Ishikawa (cell line): ENCODE measurements at regions not wholly inside any gene's neighbourhood (a gene's known extent, or its start where the extent isn't known, plus 50 kb on each side); places are given as distances from the start of the nearest gene placed in this dataset.

Experiments used
- CEBPB ChIP-seq: IDR thresholded peaks from 2 replicates; pipeline ENCODE4 v1.6.1; 2012
- CREB1 ChIP-seq: IDR thresholded peaks from 2 replicates; pipeline ENCODE4 v1.6.1; 2012; ENCODE audit warnings: low read depth
- EGR1 ChIP-seq: IDR thresholded peaks from 2 replicates; pipeline ENCODE4 v1.6.1; 2012
- EP300 ChIP-seq: IDR thresholded peaks from 2 replicates; pipeline ENCODE4 v1.6.1; 2012; ENCODE audit warnings: borderline replicate concordance
- FOXM1 ChIP-seq: IDR thresholded peaks from 2 replicates; pipeline ENCODE4 v1.6.1; 2012; ENCODE audit warnings: low read depth, borderline replicate concordance
- MAX ChIP-seq: IDR thresholded peaks from 2 replicates; pipeline ENCODE4 v1.6.1; 2012
- NFIC ChIP-seq: IDR thresholded peaks from 2 replicates; pipeline ENCODE4 v1.6.1; 2012
- RAD21 ChIP-seq: IDR thresholded peaks from 2 replicates; pipeline ENCODE4 v1.6.1; 2012; ENCODE audit warnings: low read depth
- TAF1 ChIP-seq: IDR thresholded peaks from 2 replicates; pipeline ENCODE4 v1.6.1; 2012; ENCODE audit warnings: low read depth, mild to moderate bottlenecking
- TCF12 ChIP-seq: IDR thresholded peaks from 2 replicates; pipeline ENCODE4 v1.6.1; 2012; ENCODE audit warnings: low read depth
- TEAD4 ChIP-seq: IDR thresholded peaks from 2 replicates; pipeline ENCODE4 v1.6.1; 2012
- USF1 ChIP-seq: IDR thresholded peaks from 2 replicates; pipeline ENCODE4 v1.6.1; 2012
- YY1 ChIP-seq: IDR thresholded peaks from 2 replicates; pipeline ENCODE4 v1.6.1; 2012; ENCODE audit warnings: low read depth
- ZBTB7A ChIP-seq: IDR thresholded peaks from 2 replicates; pipeline ENCODE4 v1.6.1; 2012; ENCODE audit warnings: low read depth
- TF ChIP-seq, protein P1 (sequence below): IDR thresholded peaks from 2 replicates; pipeline ENCODE4 v1.6.1; 2012; ENCODE audit warnings: low read depth, mild to moderate bottlenecking

- TF ChIP-seq RAD21 = no peak
- TF ChIP-seq FOXM1 = no peak
- TF ChIP-seq TAF1 = no peak
- TF ChIP-seq EGR1 = no peak
- no peak for TF ChIP-seq USF1
- TF ChIP-seq ZBTB7A = no peak
- TF ChIP-seq EP300 = no peak
- TF ChIP-seq MAX = no peak
These were observed 516.9 kb downstream of the LRFN5 start for GRCh38 chr14:42123526-42123925.

GRCh38 chr14:42113358-42114069 is 506.8 kb downstream of the LRFN5 start:
- TF ChIP-seq TCF12 (no peak), EP300 (no peak), USF1 (no peak)
- TF ChIP-seq, protein P1, sequence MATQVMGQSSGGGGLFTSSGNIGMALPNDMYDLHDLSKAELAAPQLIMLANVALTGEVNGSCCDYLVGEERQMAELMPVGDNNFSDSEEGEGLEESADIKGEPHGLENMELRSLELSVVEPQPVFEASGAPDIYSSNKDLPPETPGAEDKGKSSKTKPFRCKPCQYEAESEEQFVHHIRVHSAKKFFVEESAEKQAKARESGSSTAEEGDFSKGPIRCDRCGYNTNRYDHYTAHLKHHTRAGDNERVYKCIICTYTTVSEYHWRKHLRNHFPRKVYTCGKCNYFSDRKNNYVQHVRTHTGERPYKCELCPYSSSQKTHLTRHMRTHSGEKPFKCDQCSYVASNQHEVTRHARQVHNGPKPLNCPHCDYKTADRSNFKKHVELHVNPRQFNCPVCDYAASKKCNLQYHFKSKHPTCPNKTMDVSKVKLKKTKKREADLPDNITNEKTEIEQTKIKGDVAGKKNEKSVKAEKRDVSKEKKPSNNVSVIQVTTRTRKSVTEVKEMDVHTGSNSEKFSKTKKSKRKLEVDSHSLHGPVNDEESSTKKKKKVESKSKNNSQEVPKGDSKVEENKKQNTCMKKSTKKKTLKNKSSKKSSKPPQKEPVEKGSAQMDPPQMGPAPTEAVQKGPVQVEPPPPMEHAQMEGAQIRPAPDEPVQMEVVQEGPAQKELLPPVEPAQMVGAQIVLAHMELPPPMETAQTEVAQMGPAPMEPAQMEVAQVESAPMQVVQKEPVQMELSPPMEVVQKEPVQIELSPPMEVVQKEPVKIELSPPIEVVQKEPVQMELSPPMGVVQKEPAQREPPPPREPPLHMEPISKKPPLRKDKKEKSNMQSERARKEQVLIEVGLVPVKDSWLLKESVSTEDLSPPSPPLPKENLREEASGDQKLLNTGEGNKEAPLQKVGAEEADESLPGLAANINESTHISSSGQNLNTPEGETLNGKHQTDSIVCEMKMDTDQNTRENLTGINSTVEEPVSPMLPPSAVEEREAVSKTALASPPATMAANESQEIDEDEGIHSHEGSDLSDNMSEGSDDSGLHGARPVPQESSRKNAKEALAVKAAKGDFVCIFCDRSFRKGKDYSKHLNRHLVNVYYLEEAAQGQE = no peak

DNA sequence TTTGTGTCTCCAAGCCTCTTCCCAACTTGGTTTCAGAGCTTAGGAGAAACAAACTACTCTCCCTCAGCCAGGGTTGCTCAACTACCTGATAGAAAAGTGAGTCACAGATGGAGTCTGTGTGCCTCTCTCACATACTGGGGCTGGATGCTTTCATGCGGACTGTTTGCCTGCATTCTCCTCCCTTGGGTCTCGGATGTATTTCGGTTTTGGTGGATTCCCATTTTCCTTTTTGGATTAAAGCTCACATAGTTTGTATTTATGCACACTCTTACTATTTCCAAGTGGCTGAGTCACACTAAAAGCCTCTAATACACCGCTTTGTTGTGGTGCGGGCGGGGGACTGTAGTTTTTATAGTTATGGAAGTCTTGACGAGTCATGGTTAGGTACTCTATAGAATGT is 505.4 kb downstream of the LRFN5 start:
- TF ChIP-seq CREB1 (no peak), MAX (no peak), EP300 (no peak)

- TF ChIP-seq CEBPB (no peak), TEAD4 (no peak), MAX (no peak), USF1 (no peak), NFIC (no peak)
These were observed 504.7 kb downstream of the LRFN5 start for GRCh38 chr14:42111355-42111754.

DNA sequence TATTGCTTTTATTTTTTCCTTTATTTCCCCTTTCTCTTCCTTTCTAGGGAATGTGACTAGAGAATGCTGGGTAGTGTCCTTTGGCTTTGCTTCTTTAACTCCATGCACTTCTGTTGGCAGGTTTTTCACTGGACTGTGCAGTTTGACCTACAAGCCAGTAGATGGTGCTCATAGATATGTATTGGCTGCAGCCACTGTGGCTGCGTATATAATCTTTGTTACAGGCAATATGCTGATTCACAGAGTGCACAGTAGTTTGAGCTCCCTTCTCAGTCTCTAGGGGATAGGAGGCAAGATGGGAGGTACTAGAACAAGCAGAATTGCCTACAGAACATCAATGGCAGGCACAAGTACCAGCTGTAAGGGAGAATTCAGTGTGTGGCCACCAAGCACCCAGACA is 503.5 kb downstream of the LRFN5 start:
- TF ChIP-seq RAD21 = peak; percentile 59
- TF ChIP-seq ZBTB7A = no peak

- TF ChIP-seq EP300 (no peak), CREB1 (no peak), ZBTB7A (no peak), YY1 (no peak), MAX (no peak), TEAD4 (no peak), CEBPB (no peak), RAD21 (no peak), NFIC (no peak), USF1 (no peak), TAF1 (no peak), EGR1 (no peak), TCF12 (no peak), FOXM1 (no peak)
- TF ChIP-seq, protein P1 = no peak
These were observed 488.5 kb downstream of the LRFN5 start for GRCh38 chr14:42095155-42095554.
